ENCODE measurements at regions not wholly inside any gene's neighbourhood (a gene's known extent, or its start where the extent isn't known, plus 50 kb on each side); places are given as distances from the start of the nearest gene placed in this dataset.

- H3K9me3 ChIP-seq (ENCODE audit: control insufficient read depth, insufficient read depth, low read length), result no peaks in the 10 kb centered on the region
- H3K4me1 ChIP-seq (ENCODE audit: insufficient read depth, low read length), result 0 out of 2 replicates have a peak, but pooled peaks cover 3% of the 10 kb centered on the region
- H3K9ac ChIP-seq (ENCODE audit: low read depth, low read length), result no peak overlapping the region
- H3K36me3 ChIP-seq (ENCODE audit: insufficient read depth, low read length), result no peaks in the 10 kb centered on the region
These were observed 540.8 kb upstream of the ROBO1 start for GRCh38 chr3:80308637-80309036.

- H3K36me3 ChIP-seq (ENCODE audit: insufficient read depth, low read length), result no peaks in the 10 kb centered on the region
- 0 out of 2 replicates have a peak, but pooled peaks cover 3% of the 10 kb centered on the region for H3K4me1 ChIP-seq (ENCODE audit: insufficient read depth, low read length)
- H3K9me3 ChIP-seq (ENCODE audit: control insufficient read depth, insufficient read depth, low read length), result no peaks in the 10 kb centered on the region
- peak overlapping the region; percentile 53; the same call in 1 of the 2 replicates for H3K9ac ChIP-seq (ENCODE audit: low read depth, low read length)
These were observed 540.0 kb upstream of the ROBO1 start for GRCh38 chr3:80307844-80308243.

- Histone ChIP-seq H3K9me3 (ENCODE audit: control insufficient read depth, insufficient read depth, low read length) (no peaks in the 10 kb centered on the region), H3K9ac (ENCODE audit: low read depth, low read length) (no peak overlapping the region), H3K36me3 (ENCODE audit: insufficient read depth, low read length) (no peaks in the 10 kb centered on the region), H3K4me1 (ENCODE audit: insufficient read depth, low read length) (no peaks in the 10 kb centered on the region)
These were observed 529.9 kb upstream of the ROBO1 start for GRCh38 chr3:80297720-80298119.

GRCh38 chr3:80285388-80285787 is 517.6 kb upstream of the ROBO1 start:
- Histone ChIP-seq H3K9ac (ENCODE audit: low read depth, low read length) (no peak overlapping the region), H3K36me3 (ENCODE audit: insufficient read depth, low read length) (no peaks in the 10 kb centered on the region), H3K4me1 (ENCODE audit: insufficient read depth, low read length) (no peaks in the 10 kb centered on the region), H3K9me3 (ENCODE audit: control insufficient read depth, insufficient read depth, low read length) (no peaks in the 10 kb centered on the region)

GRCh38 chr3:80283783-80284182 is 516.0 kb upstream of the ROBO1 start:
- Histone ChIP-seq H3K9me3 (ENCODE audit: control insufficient read depth, insufficient read depth, low read length) (no peaks in the 10 kb centered on the region), H3K4me1 (ENCODE audit: insufficient read depth, low read length) (no peaks in the 10 kb centered on the region), H3K9ac (ENCODE audit: low read depth, low read length) (no peak overlapping the region), H3K36me3 (ENCODE audit: insufficient read depth, low read length) (no peaks in the 10 kb centered on the region)

GRCh38 chr3:80278056-80278455 is 510.3 kb upstream of the ROBO1 start:
- Histone ChIP-seq H3K9me3 (ENCODE audit: control insufficient read depth, insufficient read depth, low read length) (no peaks in the 10 kb centered on the region), H3K9ac (ENCODE audit: low read depth, low read length) (no peak overlapping the region), H3K4me1 (ENCODE audit: insufficient read depth, low read length) (no peaks in the 10 kb centered on the region), H3K36me3 (ENCODE audit: insufficient read depth, low read length) (no peaks in the 10 kb centered on the region)

- Histone ChIP-seq H3K9ac (ENCODE audit: low read depth, low read length) (no peak overlapping the region), H3K36me3 (ENCODE audit: insufficient read depth, low read length) (no peaks in the 10 kb centered on the region), H3K4me1 (ENCODE audit: insufficient read depth, low read length) (no peaks in the 10 kb centered on the region), H3K9me3 (ENCODE audit: control insufficient read depth, insufficient read depth, low read length) (no peaks in the 10 kb centered on the region)
These were observed 507.3 kb upstream of the ROBO1 start for GRCh38 chr3:80275120-80275519.

GRCh38 chr3:80263260-80263659 is 495.5 kb upstream of the ROBO1 start:
- no peaks in the 10 kb centered on the region for H3K36me3 ChIP-seq (ENCODE audit: insufficient read depth, low read length)
- peaks cover 4% of the 10 kb centered on the region; the same call in 1 of the 2 replicates for H3K9me3 ChIP-seq (ENCODE audit: control insufficient read depth, insufficient read depth, low read length)
- H3K4me1 ChIP-seq (ENCODE audit: insufficient read depth, low read length), result no peaks in the 10 kb centered on the region
- no peak overlapping the region for H3K9ac ChIP-seq (ENCODE audit: low read depth, low read length)

GRCh38 chr3:80261082-80261481 is 493.3 kb upstream of the ROBO1 start:
- peaks cover 4% of the 10 kb centered on the region; the same call in 1 of the 2 replicates for H3K9me3 ChIP-seq (ENCODE audit: control insufficient read depth, insufficient read depth, low read length)
- no peaks in the 10 kb centered on the region for H3K36me3 ChIP-seq (ENCODE audit: insufficient read depth, low read length)
- H3K9ac ChIP-seq (ENCODE audit: low read depth, low read length), result no peak overlapping the region
- H3K4me1 ChIP-seq (ENCODE audit: insufficient read depth, low read length), result no peaks in the 10 kb centered on the region

- Histone ChIP-seq H3K36me3 (ENCODE audit: insufficient read depth, low read length) (no peaks in the 10 kb centered on the region), H3K9ac (ENCODE audit: low read depth, low read length) (no peak overlapping the region), H3K4me1 (ENCODE audit: insufficient read depth, low read length) (no peaks in the 10 kb centered on the region), H3K9me3 (ENCODE audit: control insufficient read depth, insufficient read depth, low read length) (peaks cover 4% of the 10 kb centered on the region; the same call in 1 of the 2 replicates)
These were observed 491.9 kb upstream of the ROBO1 start for GRCh38 chr3:80259736-80260135.

- Histone ChIP-seq H3K9me3 (ENCODE audit: control insufficient read depth, insufficient read depth, low read length) (no peaks in the 10 kb centered on the region), H3K4me1 (ENCODE audit: insufficient read depth, low read length) (no peaks in the 10 kb centered on the region), H3K9ac (ENCODE audit: low read depth, low read length) (no peak overlapping the region), H3K36me3 (ENCODE audit: insufficient read depth, low read length) (no peaks in the 10 kb centered on the region)
These were observed 484.3 kb upstream of the ROBO1 start for GRCh38 chr3:80252113-80252512.

GRCh38 chr3:80247766-80248165 is 480.0 kb upstream of the ROBO1 start:
- no peaks in the 10 kb centered on the region for H3K9me3 ChIP-seq (ENCODE audit: control insufficient read depth, insufficient read depth, low read length)
- H3K9ac ChIP-seq (ENCODE audit: low read depth, low read length), result no peak overlapping the region
- no peaks in the 10 kb centered on the region for H3K36me3 ChIP-seq (ENCODE audit: insufficient read depth, low read length)
- no peaks in the 10 kb centered on the region for H3K4me1 ChIP-seq (ENCODE audit: insufficient read depth, low read length)

- Histone ChIP-seq H3K36me3 (ENCODE audit: insufficient read depth, low read length) (no peaks in the 10 kb centered on the region), H3K9me3 (ENCODE audit: control insufficient read depth, insufficient read depth, low read length) (no peaks in the 10 kb centered on the region), H3K4me1 (ENCODE audit: insufficient read depth, low read length) (no peaks in the 10 kb centered on the region), H3K9ac (ENCODE audit: low read depth, low read length) (no peak overlapping the region)
These were observed 476.6 kb upstream of the ROBO1 start for GRCh38 chr3:80244390-80244789.

GRCh38 chr3:80241791-80242190 is 474.0 kb upstream of the ROBO1 start:
- Histone ChIP-seq H3K9me3 (ENCODE audit: control insufficient read depth, insufficient read depth, low read length) (no peaks in the 10 kb centered on the region), H3K9ac (ENCODE audit: low read depth, low read length) (no peak overlapping the region), H3K36me3 (ENCODE audit: insufficient read depth, low read length) (no peaks in the 10 kb centered on the region), H3K4me1 (ENCODE audit: insufficient read depth, low read length) (no peaks in the 10 kb centered on the region)

GRCh38 chr3:80239301-80239700 is 471.5 kb upstream of the ROBO1 start:
- Histone ChIP-seq H3K9ac (ENCODE audit: low read depth, low read length) (no peak overlapping the region), H3K4me1 (ENCODE audit: insufficient read depth, low read length) (peaks cover 4% of the 10 kb centered on the region; the same call in 1 of the 2 replicates), H3K36me3 (ENCODE audit: insufficient read depth, low read length) (no peaks in the 10 kb centered on the region), H3K9me3 (ENCODE audit: control insufficient read depth, insufficient read depth, low read length) (no peaks in the 10 kb centered on the region)

GRCh38 chr3:80238606-80239005 is 470.8 kb upstream of the ROBO1 start:
- no peaks in the 10 kb centered on the region for H3K36me3 ChIP-seq (ENCODE audit: insufficient read depth, low read length)

More at GRCh38 chr3:80238606-80239005, 470.8 kb upstream of the ROBO1 start:
- Histone ChIP-seq H3K9me3 (ENCODE audit: control insufficient read depth, insufficient read depth, low read length) (no peaks in the 10 kb centered on the region), H3K4me1 (ENCODE audit: insufficient read depth, low read length) (peaks cover 4% of the 10 kb centered on the region; the same call in 1 of the 2 replicates), H3K9ac (ENCODE audit: low read depth, low read length) (no peak overlapping the region)

Measured in ES-I3 (cell line).